Right lobe of liver (tissue), 6 donors: ENCODE measurements at regions not wholly inside any gene's neighbourhood (a gene's known extent, or its start where the extent isn't known, plus 50 kb on each side); places are given as distances from the start of the nearest gene placed in this dataset.

Source experiments
- ATAC-seq, 4 donors: fragments of 200-7000 bp; cut with Tn5 transposase; one replicate each; pipeline ENCODE4 v1.9.1; 2020; ENCODE audit warnings: mild to moderate bottlenecking in 4 of 4, moderate library complexity in 4 of 4
- DNase-seq, 3 donors: peaks; one replicate each; pipeline ENCODE4 v3.0.0-alpha.2; 2020
- H3K27ac ChIP-seq, 3 donors: fragments of 200-600 bp; one replicate each; pipeline ENCODE4 v1.8.0; 2022
- H3K27me3 ChIP-seq, 2 donors: fragments of 200-600 bp; one replicate each; pipeline ENCODE4 v1.8.0; 2022
- H3K36me3 ChIP-seq, 4 donors: fragments of 200-600 bp; sonication (generic) in 1 of 4; one replicate each; pipeline versions ENCODE4 v1.5.1 to v1.8.0; 2017 to 2022; ENCODE audit warnings: control low read depth in 1 of 4
- H3K4me1 ChIP-seq, 4 donors: fragments of 200-600 bp; sonication (generic) in 1 of 4; one replicate each; pipeline versions ENCODE4 v1.5.1 to v1.8.0; 2017 to 2022; ENCODE audit warnings: control low read depth in 1 of 4
- H3K4me3 ChIP-seq, 3 donors: fragments of 200-600 bp; one replicate each; pipeline ENCODE4 v1.8.0; 2022
- H3K9me3 ChIP-seq, 4 donors: fragments of 200-600 bp; sonication (generic) in 1 of 4; one replicate each; pipeline versions ENCODE4 v1.5.1 to v1.8.0; 2017 to 2022; ENCODE audit warnings: control low read depth in 1 of 4
- CTCF ChIP-seq, 4 donors: fragments of 200-600 bp in 3 of 4; fragments of 450-650 bp in 1 of 4; IDR thresholded peaks; one replicate each; pipeline versions ENCODE4 v1.5.1 to v1.8.0; 2016 to 2022; ENCODE audit warnings: antibody characterized with exemption in 4 of 4, mild to moderate bottlenecking in 2 of 4
- POLR2A ChIP-seq: fragments of 450-650 bp; IDR thresholded peaks from one replicate; pipeline ENCODE4 v1.6.1; 2017; ENCODE audit warnings: antibody characterized with exemption, mild to moderate bottlenecking
- WGBS: methylation state at CpG from one replicate; pipeline ENCODE4 v1.1.6; 2018; ENCODE audit warnings: low coverage, low lambda C conversion rate; ENCODE audit not compliant: insufficient coverage; ENCODE audit errors: missing lambda C conversion rate; 5-methylcytosine and 5-hydroxymethylcytosine counted together
- intact Hi-C, 2 donors: fragments of 100-400 bp; cut with DNase I; formaldehyde crosslinking; loops; one replicate each; pipeline versions ENCODE4 v1.11.2 to v1.14.1; 2022
- donor health status: DM: no; HTN: yes; CAD: no.
- donor health status: DM: no; HTN: no; CAD: no.
- donor health status: DM: no; HTN: no; CAD: no.
- donor health status: DM: no; HTN: yes; CAD: no.
- donor health status: DM: no; HTN: yes; CAD: no.

- WGBS = 46% methylated on average over 3 of the region's 3 CpGs
- no peak for TF ChIP-seq CTCF (IDR thresholded peaks at IDR 0.05)
- TF ChIP-seq POLR2A = no peak
Observed at GRCh38 chr15:94894056-94894455, 662.7 kb downstream of the MCTP2 start.

GRCh38 chr15:94909510-94909909, 678.1 kb downstream of the MCTP2 start:
- no peaks in the 10 kb centered on the region for H3K4me1 ChIP-seq
- no peaks in the 10 kb centered on the region for H3K36me3 ChIP-seq
- H3K9me3 ChIP-seq = no peaks in the 10 kb centered on the region
- no peak overlapping the region for H3K4me3 ChIP-seq
- no peak for ATAC-seq
- no peak for DNase-seq
- H3K27me3 ChIP-seq = no peaks in the 10 kb centered on the region
- intact Hi-C loops = no loop called here
- WGBS = 50% methylated on average over 1 of the region's 1 CpG
- TF ChIP-seq CTCF (IDR thresholded peaks at IDR 0.05) (no peak), POLR2A (no peak)
- H3K27ac ChIP-seq = no peak overlapping the region

More at GRCh38 chr15:94894056-94894455, 662.7 kb downstream of the MCTP2 start:
- H3K36me3 ChIP-seq = no peaks in the 10 kb centered on the region
- H3K4me3 ChIP-seq = no peak overlapping the region
- H3K27ac ChIP-seq = no peak overlapping the region
- no peaks in the 10 kb centered on the region for H3K27me3 ChIP-seq
- no peaks in the 10 kb centered on the region for H3K4me1 ChIP-seq
- no peaks in the 10 kb centered on the region for H3K9me3 ChIP-seq
- DNase-seq = no peak
- intact Hi-C loops = no loop called here
- ATAC-seq = no peak

GRCh38 chr15:94910166-94910565, 678.8 kb downstream of the MCTP2 start:
- TF ChIP-seq CTCF (IDR thresholded peaks at IDR 0.05) (no peak), POLR2A (no peak)
- Histone ChIP-seq H3K9me3 (no peaks in the 10 kb centered on the region), H3K27me3 (no peaks in the 10 kb centered on the region), H3K27ac (no peak overlapping the region), H3K4me3 (no peak overlapping the region), H3K4me1 (no peaks in the 10 kb centered on the region), H3K36me3 (no peaks in the 10 kb centered on the region)
- ATAC-seq (no peak), DNase-seq (no peak)
- intact Hi-C loops = no loop called here

GRCh38 chr15:94912760-94913159, 681.4 kb downstream of the MCTP2 start:
- DNase-seq = no peak
- intact Hi-C loops = no loop called here
- ATAC-seq = no peak
- no peaks in the 10 kb centered on the region for H3K27me3 ChIP-seq
- no peaks in the 10 kb centered on the region for H3K9me3 ChIP-seq
- H3K36me3 ChIP-seq = no peaks in the 10 kb centered on the region
- no peaks in the 10 kb centered on the region for H3K4me1 ChIP-seq
- H3K4me3 ChIP-seq = no peak overlapping the region
- no peak for TF ChIP-seq POLR2A
- 41% methylated on average over 3 of the region's 3 CpGs for WGBS
- H3K27ac ChIP-seq = no peak overlapping the region

GRCh38 chr15:94917068-94917467, 685.7 kb downstream of the MCTP2 start:
- ATAC-seq = no peak
- WGBS = 40% methylated on average over 5 of the region's 5 CpGs
- H3K27me3 ChIP-seq = no peaks in the 10 kb centered on the region
- TF ChIP-seq POLR2A = no peak
- TF ChIP-seq CTCF (IDR thresholded peaks at IDR 0.05) = no peak
- no peak for DNase-seq
- no peaks in the 10 kb centered on the region for H3K9me3 ChIP-seq
- no peak overlapping the region for H3K4me3 ChIP-seq
- H3K36me3 ChIP-seq = no peaks in the 10 kb centered on the region
- no peaks in the 10 kb centered on the region for H3K4me1 ChIP-seq
- H3K27ac ChIP-seq = no peak overlapping the region
- intact Hi-C loops = no loop called here
